ENCODE measurements at regions not wholly inside any gene's neighbourhood (a gene's known extent, or its start where the extent isn't known, plus 50 kb on each side); places are given as distances from the start of the nearest gene placed in this dataset.
A peak's percentile ranks its signal among the peaks of the same experiment; 100 is the strongest.
"Not testable (repeated sequence)": the region's sequence is repeated elsewhere in the genome, so short reads cannot be mapped to it uniquely, and the experiment has no call there.

GRCh38 chr10:37488792-37489657, 363.6 kb downstream of the ANKRD30A start:
- Mint-ChIP-seq H3K9me3 (peaks cover 0 to 6% (median 5%) of the 10 kb centered on the region in 3 donors), H3K4me1 (no peaks in the 10 kb centered on the region), H3K36me3 (no peaks in the 10 kb centered on the region), H3K4me3 (no peak overlapping the region), H3K27ac (peak overlapping the region in 1 of 3 donors; percentile 19), H3K27me3 (no peaks in the 10 kb centered on the region)

GRCh38 chr10:37480596-37480995, 355.2 kb downstream of the ANKRD30A start:
- H3K27ac Mint-ChIP-seq, H3K36me3 Mint-ChIP-seq, H3K4me3 Mint-ChIP-seq, H3K27me3 Mint-ChIP-seq, H3K4me1 Mint-ChIP-seq, H3K9me3 Mint-ChIP-seq: not testable (repeated sequence)

GRCh38 chr10:37479469-37479868, 354.1 kb downstream of the ANKRD30A start:
- Mint-ChIP-seq H3K27me3 (no peaks in the 10 kb centered on the region), H3K36me3 (no peaks in the 10 kb centered on the region), H3K4me1 (no peaks in the 10 kb centered on the region)

GRCh38 chr10:37478381-37478780, 353.0 kb downstream of the ANKRD30A start:
- Mint-ChIP-seq H3K36me3 (no peaks in the 10 kb centered on the region), H3K27me3 (no peaks in the 10 kb centered on the region), H3K4me1 (no peaks in the 10 kb centered on the region), H3K4me3 (no peak overlapping the region), H3K9me3 (peaks cover 5 to 10% (median 9%) of the 10 kb centered on the region in 3 donors), H3K27ac (no peak overlapping the region)

More at GRCh38 chr10:37479469-37479868, 354.1 kb downstream of the ANKRD30A start:
- Mint-ChIP-seq H3K27ac (no peak overlapping the region), H3K4me3 (no peak overlapping the region), H3K9me3 (peaks cover 5 to 9% (median 7%) of the 10 kb centered on the region in 3 donors)

- H3K4me1 Mint-ChIP-seq = no peaks in the 10 kb centered on the region
- H3K27ac Mint-ChIP-seq = no peak overlapping the region
- no peaks in the 10 kb centered on the region for H3K36me3 Mint-ChIP-seq
- no peak overlapping the region for H3K4me3 Mint-ChIP-seq
- H3K9me3 Mint-ChIP-seq = peaks cover 5 to 10% (median 7%) of the 10 kb centered on the region in 3 donors
- H3K27me3 Mint-ChIP-seq = no peaks in the 10 kb centered on the region
Observed at GRCh38 chr10:37476285-37476684, 350.9 kb downstream of the ANKRD30A start.

GRCh38 chr10:37474645-37475044, 349.2 kb downstream of the ANKRD30A start:
- no peaks in the 10 kb centered on the region for H3K27me3 Mint-ChIP-seq
- H3K27ac Mint-ChIP-seq = no peak overlapping the region
- no peaks in the 10 kb centered on the region for H3K36me3 Mint-ChIP-seq
- H3K4me3 Mint-ChIP-seq = no peak overlapping the region
- no peaks in the 10 kb centered on the region for H3K4me1 Mint-ChIP-seq
- peaks cover 5 to 13% (median 9%) of the 10 kb centered on the region in 3 donors for H3K9me3 Mint-ChIP-seq

GRCh38 chr10:37473906-37474305, 348.5 kb downstream of the ANKRD30A start:
- Mint-ChIP-seq H3K36me3 (no peaks in the 10 kb centered on the region), H3K9me3 (peaks cover 5 to 13% (median 9%) of the 10 kb centered on the region in 3 donors), H3K27ac (no peak overlapping the region), H3K4me3 (no peak overlapping the region), H3K4me1 (no peaks in the 10 kb centered on the region), H3K27me3 (no peaks in the 10 kb centered on the region)

GRCh38 chr10:37467246-37467645, 341.8 kb downstream of the ANKRD30A start:
- Mint-ChIP-seq H3K4me3 (no peak overlapping the region), H3K27ac (no peak overlapping the region), H3K36me3 (no peaks in the 10 kb centered on the region), H3K27me3 (no peaks in the 10 kb centered on the region), H3K9me3 (peaks cover 4 to 7% (median 5%) of the 10 kb centered on the region in 3 donors), H3K4me1 (no peaks in the 10 kb centered on the region)

- H3K9me3 Mint-ChIP-seq = peaks cover 4 to 11% (median 4%) of the 10 kb centered on the region in 3 donors
- no peaks in the 10 kb centered on the region for H3K27me3 Mint-ChIP-seq
- H3K4me3 Mint-ChIP-seq = no peak overlapping the region
- no peaks in the 10 kb centered on the region for H3K36me3 Mint-ChIP-seq
- H3K27ac Mint-ChIP-seq = no peak overlapping the region
- H3K4me1 Mint-ChIP-seq = no peaks in the 10 kb centered on the region
Observed at GRCh38 chr10:37456456-37456855, 331.1 kb downstream of the ANKRD30A start.

GRCh38 chr10:37448161-37448560, 322.8 kb downstream of the ANKRD30A start:
- Mint-ChIP-seq H3K4me1 (no peaks in the 10 kb centered on the region), H3K27ac (no peak overlapping the region)

GRCh38 chr10:37442882-37443281, 317.5 kb downstream of the ANKRD30A start:
- Mint-ChIP-seq H3K4me3 (no peak overlapping the region), H3K36me3 (peaks cover 2% of the 10 kb centered on the region), H3K4me1 (no peaks in the 10 kb centered on the region), H3K27me3 (no peaks in the 10 kb centered on the region), H3K9me3 (peaks cover 3 to 14% (median 5%) of the 10 kb centered on the region in 3 donors), H3K27ac (no peak overlapping the region)

More at GRCh38 chr10:37448161-37448560, 322.8 kb downstream of the ANKRD30A start:
- no peak overlapping the region for H3K4me3 Mint-ChIP-seq
- no peaks in the 10 kb centered on the region for H3K27me3 Mint-ChIP-seq
- peaks cover 7 to 16% (median 7%) of the 10 kb centered on the region in 3 donors for H3K9me3 Mint-ChIP-seq
- H3K36me3 Mint-ChIP-seq = no peaks in the 10 kb centered on the region

GRCh38 chr10:37441224-37441623, 315.8 kb downstream of the ANKRD30A start:
- not testable (repeated sequence) for H3K4me1 Mint-ChIP-seq, H3K27ac Mint-ChIP-seq, H3K27me3 Mint-ChIP-seq, H3K4me3 Mint-ChIP-seq, H3K36me3 Mint-ChIP-seq
- peaks cover 2 to 14% (median 5%) of the 10 kb centered on the region in 3 donors for H3K9me3 Mint-ChIP-seq

GRCh38 chr10:37439826-37440225, 314.4 kb downstream of the ANKRD30A start:
- Mint-ChIP-seq H3K4me1 (no peaks in the 10 kb centered on the region), H3K27me3 (no peaks in the 10 kb centered on the region), H3K36me3 (peaks cover 2% of the 10 kb centered on the region), H3K9me3 (peaks cover under 1 to 6% (median 1%) of the 10 kb centered on the region in 3 donors), H3K27ac (no peak overlapping the region), H3K4me3 (no peak overlapping the region)

- H3K27me3 Mint-ChIP-seq = no peaks in the 10 kb centered on the region
- no peak overlapping the region for H3K27ac Mint-ChIP-seq
- no peaks in the 10 kb centered on the region for H3K4me1 Mint-ChIP-seq
- no peak overlapping the region for H3K4me3 Mint-ChIP-seq
- no peaks in the 10 kb centered on the region for H3K36me3 Mint-ChIP-seq
- peaks cover 0 to 4% (median 0%) of the 10 kb centered on the region in 3 donors for H3K9me3 Mint-ChIP-seq
Observed at GRCh38 chr10:37436357-37436756, 311.0 kb downstream of the ANKRD30A start.

GRCh38 chr10:37434091-37434490, 308.7 kb downstream of the ANKRD30A start:
- Mint-ChIP-seq H3K4me1 (no peaks in the 10 kb centered on the region), H3K36me3 (no peaks in the 10 kb centered on the region), H3K9me3 (peaks cover 0 to 4% (median 4%) of the 10 kb centered on the region in 3 donors), H3K27me3 (no peaks in the 10 kb centered on the region), H3K27ac (no peak overlapping the region), H3K4me3 (no peak overlapping the region)

All from IgD-negative memory B cell (primary cell).